ENCODE measurements at regions not wholly inside any gene's neighbourhood (a gene's known extent, or its start where the extent isn't known, plus 50 kb on each side); places are given as distances from the start of the nearest gene placed in this dataset.
"Not testable (repeated sequence)": the region's sequence is repeated elsewhere in the genome, so short reads cannot be mapped to it uniquely, and the experiment has no call there.

GRCh38 chr18:59980188-59980637, 80.4 kb downstream of the PMAIP1 start:
- intact Hi-C loops (cut with DNase I; ENCODE audit: low total_unique reads) = no loop called here
- TF ChIP-seq POLR2A (IDR thresholded peaks at IDR 0.05) = no peak
- TF ChIP-seq, protein P1, sequence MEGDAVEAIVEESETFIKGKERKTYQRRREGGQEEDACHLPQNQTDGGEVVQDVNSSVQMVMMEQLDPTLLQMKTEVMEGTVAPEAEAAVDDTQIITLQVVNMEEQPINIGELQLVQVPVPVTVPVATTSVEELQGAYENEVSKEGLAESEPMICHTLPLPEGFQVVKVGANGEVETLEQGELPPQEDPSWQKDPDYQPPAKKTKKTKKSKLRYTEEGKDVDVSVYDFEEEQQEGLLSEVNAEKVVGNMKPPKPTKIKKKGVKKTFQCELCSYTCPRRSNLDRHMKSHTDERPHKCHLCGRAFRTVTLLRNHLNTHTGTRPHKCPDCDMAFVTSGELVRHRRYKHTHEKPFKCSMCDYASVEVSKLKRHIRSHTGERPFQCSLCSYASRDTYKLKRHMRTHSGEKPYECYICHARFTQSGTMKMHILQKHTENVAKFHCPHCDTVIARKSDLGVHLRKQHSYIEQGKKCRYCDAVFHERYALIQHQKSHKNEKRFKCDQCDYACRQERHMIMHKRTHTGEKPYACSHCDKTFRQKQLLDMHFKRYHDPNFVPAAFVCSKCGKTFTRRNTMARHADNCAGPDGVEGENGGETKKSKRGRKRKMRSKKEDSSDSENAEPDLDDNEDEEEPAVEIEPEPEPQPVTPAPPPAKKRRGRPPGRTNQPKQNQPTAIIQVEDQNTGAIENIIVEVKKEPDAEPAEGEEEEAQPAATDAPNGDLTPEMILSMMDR (IDR thresholded peaks at IDR 0.05) = no peak
- no peak for DNase-seq
- no peaks in the 10 kb centered on the region for H3K4me1 ChIP-seq
- no peaks in the 10 kb centered on the region for H3K36me3 ChIP-seq
- no peak overlapping the region for H3K27ac ChIP-seq
- no peak overlapping the region for H3K4me3 ChIP-seq
- H3K9me3 ChIP-seq = no peaks in the 10 kb centered on the region
- no peaks in the 10 kb centered on the region for H3K27me3 ChIP-seq

GRCh38 chr18:59971871-59972428, 72.2 kb downstream of the PMAIP1 start:
- intact Hi-C loops (cut with DNase I; ENCODE audit: low total_unique reads) = no loop called here
- no peak overlapping the region for H3K4me3 ChIP-seq

GRCh38 chr18:59971144-59971543, 71.3 kb downstream of the PMAIP1 start:
- not testable (repeated sequence) for H3K27me3 ChIP-seq

More at GRCh38 chr18:59971871-59972428, 72.2 kb downstream of the PMAIP1 start:
- Histone ChIP-seq H3K27me3 (peaks cover 0 to 6% of the 10 kb centered on the region in 2 donors), H3K27ac (no peak overlapping the region), H3K9me3 (no peaks in the 10 kb centered on the region), H3K4me1 (no peaks in the 10 kb centered on the region), H3K36me3 (no peaks in the 10 kb centered on the region)
- DNase-seq = no peak
- TF ChIP-seq, protein P1 (IDR thresholded peaks at IDR 0.05) = no peak
- no peak for TF ChIP-seq POLR2A (IDR thresholded peaks at IDR 0.05)

DNA sequence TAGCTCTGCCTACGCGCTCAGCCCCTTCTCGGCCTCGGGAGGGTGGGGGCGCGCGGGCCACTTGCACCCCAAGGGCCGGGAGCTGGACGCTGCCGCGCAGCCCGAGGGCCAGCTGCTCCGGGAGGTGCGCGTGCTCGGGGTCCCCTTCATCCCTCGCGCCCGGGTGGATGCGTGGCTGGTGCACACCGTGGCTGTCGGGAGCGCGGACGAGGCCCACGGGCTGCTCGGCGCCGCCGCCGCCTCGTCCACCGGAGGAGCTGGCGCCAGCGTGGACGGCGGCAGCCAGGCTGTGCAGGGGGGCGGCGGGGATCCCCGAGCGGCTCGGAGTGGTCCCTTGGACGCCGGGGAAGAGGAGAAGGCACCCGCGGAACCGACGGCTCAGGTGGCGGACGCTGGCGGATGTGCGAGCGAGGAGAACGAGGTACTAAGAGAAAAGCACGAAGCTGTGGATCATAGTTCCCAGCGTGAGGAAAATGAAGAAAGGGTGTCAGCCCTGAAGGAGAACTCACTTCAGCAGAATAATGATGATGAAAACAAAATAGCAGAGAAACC, 69.8 kb downstream of the PMAIP1 start:
- H3K27me3 ChIP-seq; H3K9me3 ChIP-seq; H3K27ac ChIP-seq; intact Hi-C loops (cut with DNase I; ENCODE audit: low total_unique reads); H3K4me1 ChIP-seq; H3K36me3 ChIP-seq; H3K4me3 ChIP-seq; DNase-seq: not testable (repeated sequence)

More at GRCh38 chr18:59971144-59971543, 71.3 kb downstream of the PMAIP1 start:
- H3K4me1 ChIP-seq; H3K36me3 ChIP-seq; H3K9me3 ChIP-seq; DNase-seq; H3K4me3 ChIP-seq; intact Hi-C loops (cut with DNase I; ENCODE audit: low total_unique reads); H3K27ac ChIP-seq: not testable (repeated sequence)

GRCh38 chr18:59968583-59968982, 68.8 kb downstream of the PMAIP1 start:
- Histone ChIP-seq H3K4me1 (no peaks in the 10 kb centered on the region), H3K9me3 (no peaks in the 10 kb centered on the region), H3K27me3 (peaks cover 0 to 6% of the 10 kb centered on the region in 2 donors), H3K4me3 (no peak overlapping the region), H3K27ac (no peak overlapping the region), H3K36me3 (no peaks in the 10 kb centered on the region)
- intact Hi-C loops (cut with DNase I; ENCODE audit: low total_unique reads) = no loop called here
- DNase-seq = no peak
- TF ChIP-seq POLR2A (IDR thresholded peaks at IDR 0.05) = no peak
- TF ChIP-seq, protein P1 (IDR thresholded peaks at IDR 0.05) = no peak

DNA sequence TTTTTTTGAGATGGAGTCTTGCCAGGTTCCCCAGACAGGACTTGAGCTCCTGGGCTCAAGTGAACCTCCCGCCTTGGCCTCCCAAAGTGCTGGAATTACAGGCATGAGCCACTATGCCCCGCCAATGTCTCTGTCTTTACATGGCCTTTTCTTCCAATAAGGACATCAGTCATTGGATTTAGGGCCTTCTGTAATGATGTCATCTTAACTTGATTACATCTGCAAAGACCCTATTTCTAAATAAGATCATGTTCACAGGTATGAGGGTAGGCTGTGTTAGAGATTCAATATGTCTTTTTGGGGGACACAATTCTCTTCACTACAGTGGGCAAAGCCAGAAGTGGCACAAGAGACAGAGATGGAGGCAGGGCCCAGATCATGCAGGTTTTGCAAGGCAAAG, 68.1 kb downstream of the PMAIP1 start:
- Histone ChIP-seq H3K36me3 (no peaks in the 10 kb centered on the region), H3K4me1 (no peaks in the 10 kb centered on the region), H3K27me3 (peaks cover 0 to 6% of the 10 kb centered on the region in 2 donors), H3K9me3 (no peaks in the 10 kb centered on the region), H3K4me3 (no peak overlapping the region), H3K27ac (no peak overlapping the region)
- DNase-seq = no peak
- TF ChIP-seq, protein P1 (IDR thresholded peaks at IDR 0.05) = no peak
- TF ChIP-seq POLR2A (IDR thresholded peaks at IDR 0.05) = no peak
- intact Hi-C loops (cut with DNase I; ENCODE audit: low total_unique reads) = no loop called here
